ENCODE measurements at regions not wholly inside any gene's neighbourhood (a gene's known extent, or its start where the extent isn't known, plus 50 kb on each side); places are given as distances from the start of the nearest gene placed in this dataset.

DNA sequence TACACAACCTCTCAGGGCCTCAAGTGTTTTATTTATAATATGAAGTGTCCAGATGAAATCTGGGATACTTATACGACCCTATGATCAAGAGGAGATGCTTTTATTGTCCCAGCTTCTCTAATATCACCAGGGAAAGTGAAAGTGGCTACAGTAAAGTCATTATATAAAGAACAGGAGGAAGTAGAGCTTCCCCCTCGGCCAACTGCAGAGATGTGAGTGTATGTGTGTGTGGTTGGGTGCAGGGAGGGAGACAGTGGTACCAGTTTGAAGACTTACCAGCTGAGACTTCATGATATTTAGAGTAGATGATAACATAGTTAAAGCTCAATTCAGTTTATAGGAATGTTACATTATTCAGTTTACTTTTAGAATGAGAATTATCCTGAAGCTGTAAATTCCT is 373.6 kb upstream of the DDI1 start:
- TF ChIP-seq, protein P1, sequence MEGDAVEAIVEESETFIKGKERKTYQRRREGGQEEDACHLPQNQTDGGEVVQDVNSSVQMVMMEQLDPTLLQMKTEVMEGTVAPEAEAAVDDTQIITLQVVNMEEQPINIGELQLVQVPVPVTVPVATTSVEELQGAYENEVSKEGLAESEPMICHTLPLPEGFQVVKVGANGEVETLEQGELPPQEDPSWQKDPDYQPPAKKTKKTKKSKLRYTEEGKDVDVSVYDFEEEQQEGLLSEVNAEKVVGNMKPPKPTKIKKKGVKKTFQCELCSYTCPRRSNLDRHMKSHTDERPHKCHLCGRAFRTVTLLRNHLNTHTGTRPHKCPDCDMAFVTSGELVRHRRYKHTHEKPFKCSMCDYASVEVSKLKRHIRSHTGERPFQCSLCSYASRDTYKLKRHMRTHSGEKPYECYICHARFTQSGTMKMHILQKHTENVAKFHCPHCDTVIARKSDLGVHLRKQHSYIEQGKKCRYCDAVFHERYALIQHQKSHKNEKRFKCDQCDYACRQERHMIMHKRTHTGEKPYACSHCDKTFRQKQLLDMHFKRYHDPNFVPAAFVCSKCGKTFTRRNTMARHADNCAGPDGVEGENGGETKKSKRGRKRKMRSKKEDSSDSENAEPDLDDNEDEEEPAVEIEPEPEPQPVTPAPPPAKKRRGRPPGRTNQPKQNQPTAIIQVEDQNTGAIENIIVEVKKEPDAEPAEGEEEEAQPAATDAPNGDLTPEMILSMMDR (conservative IDR thresholded peaks at IDR 0.05; ENCODE audit: low read depth, low read length) = no peak
- TF ChIP-seq EZH2 (IDR thresholded peaks at IDR 0.05; ENCODE audit: borderline replicate concordance, low read depth, low read length, poor library complexity, severe bottlenecking) = no peak

Data from A673 (cell line).